GM18505 (cell line): ENCODE measurements at regions not wholly inside any gene's neighbourhood (a gene's known extent, or its start where the extent isn't known, plus 50 kb on each side); places are given as distances from the start of the nearest gene placed in this dataset.
A peak's percentile ranks its signal among the peaks of the same experiment; 100 is the strongest.

Experiments
- ATAC-seq: cut with Tn5 transposase; IDR thresholded peaks from one replicate; pipeline ENCODE4 v1.9.1; 2021; ENCODE audit not compliant: unreplicated experiment
- POLR2A ChIP-seq: IDR thresholded peaks from 4 replicates; pipeline ENCODE4 v1.6.1; 2011; ENCODE audit warnings: borderline replicate concordance; ENCODE audit not compliant: insufficient read depth, insufficient read length; ENCODE audit errors: extremely low read depth

GRCh38 chr5:124154714-124155113 lies 591.7 kb downstream of the ZNF608 start:
- ATAC-seq: no peak
- TF ChIP-seq POLR2A: no peak

- no peak for TF ChIP-seq POLR2A
- ATAC-seq: no peak
These were observed 592.9 kb downstream of the ZNF608 start for GRCh38 chr5:124153588-124153987.

- TF ChIP-seq POLR2A: no peak
- ATAC-seq: no peak
These were observed 597.9 kb downstream of the ZNF608 start for GRCh38 chr5:124148574-124148973.

- ATAC-seq: no peak
These were observed 606.4 kb downstream of the ZNF608 start for GRCh38 chr5:124140060-124140459.

DNA sequence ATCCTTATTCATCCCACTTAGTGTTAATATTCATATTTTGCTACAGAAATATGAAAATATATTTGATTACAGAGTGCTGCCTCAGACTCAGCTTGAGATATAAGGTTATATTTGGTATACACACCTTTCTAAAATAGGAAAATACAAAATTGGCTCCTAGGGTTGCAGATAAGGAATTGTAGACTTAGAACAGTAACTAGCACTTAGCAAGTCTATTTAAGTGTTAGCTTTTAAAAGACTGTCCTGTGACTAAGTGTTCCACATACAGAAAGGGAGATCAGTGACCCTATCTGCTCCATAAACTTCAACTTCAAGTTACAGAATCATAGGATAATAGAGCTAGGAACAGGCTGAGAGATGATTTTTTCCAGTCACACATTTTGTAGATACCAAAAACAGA lies 607.0 kb downstream of the ZNF608 start:
- no peak for TF ChIP-seq POLR2A
- no peak for ATAC-seq

More at GRCh38 chr5:124140060-124140459, 606.4 kb downstream of the ZNF608 start:
- TF ChIP-seq POLR2A: no peak

- TF ChIP-seq POLR2A: no peak
- no peak for ATAC-seq
These were observed 609.8 kb downstream of the ZNF608 start for GRCh38 chr5:124136609-124137008.

DNA sequence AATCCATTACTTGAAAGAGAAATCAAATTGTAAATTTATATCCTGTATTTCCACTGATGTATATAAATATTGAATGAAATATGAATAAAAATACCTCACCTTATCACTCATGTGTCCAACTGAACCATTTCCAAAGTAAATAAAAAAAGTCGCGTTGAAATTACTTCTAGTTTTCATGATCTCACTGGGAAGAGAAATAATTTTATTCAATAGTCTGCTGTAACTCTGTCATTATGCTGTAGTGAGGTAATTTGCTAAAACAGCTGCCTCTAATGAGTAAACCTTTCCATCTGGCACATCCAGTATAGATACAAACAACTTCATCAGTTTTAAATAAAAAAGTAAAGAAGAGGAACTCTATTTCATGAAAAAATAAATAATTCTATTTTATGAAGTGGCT lies 611.5 kb downstream of the ZNF608 start:
- TF ChIP-seq POLR2A: no peak
- ATAC-seq: no peak

DNA sequence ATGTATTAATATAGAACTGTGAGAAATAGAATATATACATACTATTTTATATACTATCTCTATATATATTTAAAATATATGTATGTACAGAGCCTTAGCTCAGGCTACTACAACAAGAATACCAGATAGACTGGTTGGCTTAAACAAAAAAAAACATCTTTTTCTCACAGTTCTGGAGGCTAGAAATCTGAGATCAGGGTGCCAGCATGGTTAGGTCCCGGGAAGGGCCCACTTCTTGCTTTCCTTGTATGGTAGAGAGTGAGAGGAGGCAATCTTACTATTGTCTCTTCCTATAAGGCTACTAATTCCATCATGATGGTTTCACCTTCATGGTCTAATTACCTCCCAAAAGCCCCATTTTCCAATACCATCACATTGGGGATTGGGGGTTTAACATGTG lies 613.0 kb downstream of the ZNF608 start:
- TF ChIP-seq POLR2A: no peak
- ATAC-seq: no peak

DNA sequence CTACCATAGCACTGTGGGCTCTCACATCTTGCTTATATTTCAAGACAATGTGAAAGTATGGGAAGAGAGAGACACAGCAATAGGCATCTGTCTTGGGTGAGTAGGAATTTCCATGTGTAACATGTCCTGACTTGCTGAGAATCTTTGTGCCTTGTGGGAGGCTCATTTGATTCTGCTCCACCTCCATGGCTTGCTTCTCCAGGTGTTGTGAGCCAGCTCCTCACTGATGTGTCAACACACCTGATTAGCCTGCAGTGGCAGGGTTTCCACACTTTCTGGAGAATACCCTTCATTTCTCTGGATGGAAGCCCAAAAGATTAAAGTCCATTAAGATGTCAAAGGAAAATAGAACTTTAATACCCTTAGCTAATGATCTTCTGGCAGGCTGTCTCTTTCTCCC lies 613.6 kb downstream of the ZNF608 start:
- ATAC-seq: no peak
- TF ChIP-seq POLR2A: no peak

DNA sequence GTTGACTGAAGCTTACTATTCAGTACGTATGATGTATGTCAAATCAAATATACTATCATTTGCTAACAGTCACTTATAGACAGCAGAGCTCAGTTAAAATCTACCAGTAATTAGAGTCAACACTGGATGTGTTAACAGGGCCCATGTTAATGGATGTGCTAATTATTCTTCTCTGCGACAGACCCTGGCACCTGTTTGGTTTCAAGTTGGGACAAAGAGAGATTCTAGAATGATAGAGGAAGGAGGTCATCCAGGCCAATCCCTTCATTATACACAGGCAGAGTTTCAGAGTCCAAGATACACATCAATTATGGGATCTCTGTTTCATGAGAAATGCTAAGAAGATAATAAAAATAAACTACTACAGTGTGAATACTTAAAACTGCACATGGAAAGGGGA lies 615.0 kb downstream of the ZNF608 start:
- TF ChIP-seq POLR2A: no peak
- ATAC-seq: no peak

DNA sequence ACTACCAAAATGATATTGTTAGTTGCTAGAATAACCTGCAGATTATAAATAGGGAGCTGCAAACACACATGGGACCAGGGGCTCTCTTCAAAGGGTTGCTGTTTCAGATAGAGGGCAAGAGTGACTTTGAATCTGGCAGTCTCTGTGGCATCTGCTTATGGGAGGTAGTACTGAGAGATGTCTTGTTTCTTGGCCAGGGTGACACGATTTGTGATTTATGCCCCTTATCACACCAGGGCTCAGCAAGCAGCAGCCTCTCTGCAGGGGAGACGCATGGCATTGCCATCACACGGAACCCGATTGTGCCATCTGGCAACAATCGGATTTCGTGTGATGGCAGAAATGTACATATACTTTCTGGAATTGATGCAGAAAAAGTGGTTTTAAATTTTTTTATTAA lies 615.6 kb downstream of the ZNF608 start:
- no peak for TF ChIP-seq POLR2A
- ATAC-seq: no peak

DNA sequence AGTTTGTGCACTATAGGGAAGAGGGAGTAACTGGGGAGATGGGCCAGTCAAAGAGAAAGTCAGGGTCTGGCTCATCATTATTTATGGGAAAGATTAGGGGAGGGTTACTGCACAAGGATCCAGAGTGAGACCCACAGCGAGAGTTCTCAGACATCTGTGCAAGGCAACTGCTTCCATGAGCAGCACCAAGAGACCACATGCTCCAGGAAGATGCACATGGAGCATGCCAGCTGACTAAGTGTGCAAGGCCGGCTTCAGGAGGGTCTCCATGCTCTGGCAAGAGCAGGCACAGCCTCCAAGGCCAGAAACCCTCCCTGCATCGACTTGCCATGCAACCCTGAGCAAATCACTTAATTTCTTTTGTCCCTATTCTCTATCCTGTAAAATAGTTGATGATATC lies 616.9 kb downstream of the CSNK1G3 start:
- ATAC-seq: no peak
- TF ChIP-seq POLR2A: no peak

- no peak for TF ChIP-seq POLR2A
- ATAC-seq: peak; percentile 74
These were observed 614.7 kb downstream of the CSNK1G3 start for GRCh38 chr5:124126504-124127217.

DNA sequence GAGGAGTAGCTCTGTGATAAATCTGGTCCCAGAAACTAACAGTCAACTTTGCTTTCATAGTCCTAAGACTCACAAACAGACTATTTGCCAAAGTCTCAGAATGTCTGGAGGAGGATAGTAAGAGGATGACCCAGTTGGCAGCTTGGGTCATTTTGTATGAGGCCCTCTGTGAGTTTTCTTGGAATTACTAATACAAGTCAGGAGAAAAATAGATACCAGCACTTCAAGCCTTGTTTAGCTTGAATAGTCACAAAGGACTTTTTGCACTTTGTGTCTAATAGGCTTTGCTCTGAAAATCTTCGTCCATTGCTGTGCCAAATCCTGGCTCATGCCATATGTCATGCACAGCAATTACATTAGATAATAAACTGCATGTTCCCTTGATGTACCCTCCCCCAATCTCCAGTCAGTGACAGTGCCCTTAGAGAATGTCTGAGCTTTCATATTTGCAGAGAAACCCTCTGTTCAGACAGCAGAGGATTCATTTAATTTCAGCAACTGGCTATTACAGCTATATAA lies 612.8 kb downstream of the CSNK1G3 start:
- ATAC-seq: no peak
- TF ChIP-seq POLR2A: no peak
